WTC11 (cell line): ENCODE measurements at regions not wholly inside any gene's neighbourhood (a gene's known extent, or its start where the extent isn't known, plus 50 kb on each side); places are given as distances from the start of the nearest gene placed in this dataset.

Experiments used
- ATAC-seq: fragments of 200-7000 bp; cut with Tn5 transposase; 2 replicates; pipeline ENCODE4 v1.10.0; 2021; ENCODE audit warnings: mild to moderate bottlenecking, moderate library complexity
- CTCF ChIA-PET: fragments of 300-600 bp; sonication (Branson Sonifier 250); formaldehyde crosslinking; loops from one replicate; lab custom pipeline; 2021; ENCODE audit warnings: antibody characterized with exemption; lab: Charles Lee
- POLR2A ChIA-PET: fragments of 350-600 bp; sonication (Branson Sonifier 250); formaldehyde crosslinking; loops from one replicate; lab custom pipeline; 2021; ENCODE audit warnings: antibody characterized with exemption; lab: Charles Lee
- DNase-seq: peaks from one replicate; pipeline ENCODE4 v3.0.0; 2021; ENCODE audit warnings: low spot score
- H3K27ac Mint-ChIP-seq: 2 replicates; pipeline ENCODE4 v1.8.0; 2021; ENCODE audit warnings: mixed read lengths
- H3K27me3 Mint-ChIP-seq: 2 replicates; pipeline ENCODE4 v1.8.0; 2021; ENCODE audit warnings: low read depth, mild to moderate bottlenecking, moderate library complexity, mixed read lengths
- H3K36me3 Mint-ChIP-seq: 2 replicates; pipeline ENCODE4 v1.8.0; 2021; ENCODE audit warnings: mixed read lengths
- H3K4me1 Mint-ChIP-seq: 2 replicates; pipeline ENCODE4 v1.8.0; 2022; ENCODE audit warnings: mixed read lengths
- H3K4me3 Mint-ChIP-seq: 2 replicates; pipeline ENCODE4 v1.8.0; 2021; ENCODE audit warnings: mild to moderate bottlenecking, moderate library complexity, mixed read lengths
- H3K9me3 Mint-ChIP-seq: 2 replicates; pipeline ENCODE4 v1.8.0; 2021; ENCODE audit warnings: mixed read lengths
- ATF6 ChIP-seq: sonication (generic); formaldehyde crosslinking; IDR thresholded peaks from 2 replicates; pipeline ENCODE4 v1.8.1; 2023; ENCODE audit warnings: mild to moderate bottlenecking, missing genetic modification reagents
- CREM ChIP-seq: sonication (generic); formaldehyde crosslinking; IDR thresholded peaks from 2 replicates; pipeline ENCODE4 v1.8.1; 2022; ENCODE audit warnings: mild to moderate bottlenecking, missing genetic modification reagents, moderate library complexity
- ELF4 ChIP-seq: sonication (generic); formaldehyde crosslinking; IDR thresholded peaks from 2 replicates; pipeline ENCODE4 v1.8.1; 2022; ENCODE audit warnings: low read depth, mild to moderate bottlenecking, moderate library complexity, missing genetic modification reagents
- ERG ChIP-seq: fragments of 250-450 bp; sonication (Bioruptor Pico); IDR thresholded peaks from 2 replicates; pipeline ENCODE4 v1.8.0; 2021; ENCODE audit warnings: mild to moderate bottlenecking
- IRF2 ChIP-seq: sonication (generic); formaldehyde crosslinking; IDR thresholded peaks from 2 replicates; pipeline ENCODE4 v1.8.0; 2022; ENCODE audit warnings: low read depth, missing genetic modification reagents, borderline replicate concordance
- MAX ChIP-seq: sonication (generic); formaldehyde crosslinking; IDR thresholded peaks from 2 replicates; pipeline ENCODE4 v1.8.0; 2022; ENCODE audit warnings: mild to moderate bottlenecking, missing genetic modification reagents
- NR1H2 ChIP-seq: sonication (generic); formaldehyde crosslinking; IDR thresholded peaks from 2 replicates; pipeline ENCODE4 v1.9.0; 2021; ENCODE audit warnings: mild to moderate bottlenecking, moderate library complexity, missing genetic modification reagents
- NR3C1 ChIP-seq: sonication (generic); formaldehyde crosslinking; conservative IDR thresholded peaks from 2 replicates; pipeline ENCODE4 v1.8.1; 2023; ENCODE audit warnings: low read depth, mild to moderate bottlenecking, missing genetic modification reagents
- RELA ChIP-seq: sonication (generic); formaldehyde crosslinking; IDR thresholded peaks from 2 replicates; pipeline ENCODE4 v1.8.1; 2022; ENCODE audit warnings: missing genetic modification reagents, mild to moderate bottlenecking, borderline replicate concordance
- RORB ChIP-seq: fragments of 250-450 bp; sonication (Bioruptor Pico); IDR thresholded peaks from 2 replicates; pipeline ENCODE4 v1.9.0; 2021; ENCODE audit warnings: mild to moderate bottlenecking
- SMAD4 ChIP-seq: sonication (generic); formaldehyde crosslinking; IDR thresholded peaks from 2 replicates; pipeline ENCODE4 v1.8.0; 2022; ENCODE audit warnings: mild to moderate bottlenecking, missing genetic modification reagents
- SP1 ChIP-seq: sonication (generic); formaldehyde crosslinking; conservative IDR thresholded peaks from 2 replicates; pipeline ENCODE4 v1.8.1; 2022; ENCODE audit warnings: missing genetic modification reagents
- TEAD1 ChIP-seq: sonication (generic); formaldehyde crosslinking; IDR thresholded peaks from 2 replicates; pipeline ENCODE4 v1.8.0; 2022; ENCODE audit warnings: mild to moderate bottlenecking, missing genetic modification reagents
- ZMAT4 ChIP-seq: fragments of 250-450 bp; sonication (Bioruptor Pico); IDR thresholded peaks from 2 replicates; pipeline ENCODE4 v1.9.0; 2021; ENCODE audit warnings: mild to moderate bottlenecking
- ZNF219 ChIP-seq: sonication (generic); formaldehyde crosslinking; IDR thresholded peaks from 2 replicates; pipeline ENCODE4 v1.8.0; 2023; ENCODE audit warnings: missing genetic modification reagents, mild to moderate bottlenecking, borderline replicate concordance
- ZNF232 ChIP-seq: sonication (generic); formaldehyde crosslinking; IDR thresholded peaks from 2 replicates; pipeline ENCODE4 v1.8.0; 2022; ENCODE audit warnings: mild to moderate bottlenecking, missing genetic modification reagents
- TF ChIP-seq, protein P1 (sequence below): sonication (generic); formaldehyde crosslinking; IDR thresholded peaks from 2 replicates; pipeline ENCODE4 v1.8.1; 2022; ENCODE audit warnings: mild to moderate bottlenecking, missing genetic modification reagents, moderate library complexity, borderline replicate concordance
- TF ChIP-seq, protein P2 (sequence below): sonication (generic); formaldehyde crosslinking; IDR thresholded peaks from 2 replicates; pipeline ENCODE4 v1.8.0; 2022; ENCODE audit warnings: mild to moderate bottlenecking, missing genetic modification reagents
- TF ChIP-seq, protein P3 (sequence below): sonication (generic); formaldehyde crosslinking; IDR thresholded peaks from 2 replicates; pipeline ENCODE4 v1.8.1; 2022; ENCODE audit warnings: missing genetic modification reagents, borderline replicate concordance
- TF ChIP-seq, protein P4 (sequence below): sonication (generic); formaldehyde crosslinking; IDR thresholded peaks from 2 replicates; pipeline ENCODE4 v1.8.1; 2023; ENCODE audit warnings: mild to moderate bottlenecking, missing genetic modification reagents, moderate library complexity

DNA sequence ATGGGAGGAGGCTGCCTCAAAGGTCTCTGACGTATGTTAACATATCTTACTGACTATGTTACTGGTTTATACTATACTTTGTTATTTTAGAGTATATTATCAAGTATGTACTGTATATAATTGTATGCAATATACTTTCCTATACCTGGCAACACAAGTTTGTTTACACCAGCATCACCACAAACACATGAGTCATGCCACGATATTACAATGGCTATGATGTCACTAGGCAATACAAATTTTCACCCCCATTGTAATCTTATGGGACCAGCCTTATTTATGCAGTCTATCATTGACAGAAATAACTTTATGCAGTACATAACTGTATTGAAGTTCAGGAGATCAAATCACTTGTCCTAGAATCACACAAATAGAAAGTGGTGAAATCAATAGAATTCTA is 329.9 kb upstream of the SLC7A11 start (continued):
- TF ChIP-seq, protein P1, sequence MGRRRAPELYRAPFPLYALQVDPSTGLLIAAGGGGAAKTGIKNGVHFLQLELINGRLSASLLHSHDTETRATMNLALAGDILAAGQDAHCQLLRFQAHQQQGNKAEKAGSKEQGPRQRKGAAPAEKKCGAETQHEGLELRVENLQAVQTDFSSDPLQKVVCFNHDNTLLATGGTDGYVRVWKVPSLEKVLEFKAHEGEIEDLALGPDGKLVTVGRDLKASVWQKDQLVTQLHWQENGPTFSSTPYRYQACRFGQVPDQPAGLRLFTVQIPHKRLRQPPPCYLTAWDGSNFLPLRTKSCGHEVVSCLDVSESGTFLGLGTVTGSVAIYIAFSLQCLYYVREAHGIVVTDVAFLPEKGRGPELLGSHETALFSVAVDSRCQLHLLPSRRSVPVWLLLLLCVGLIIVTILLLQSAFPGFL (CRISPR knock-in tag): no peak
- no peak for TF ChIP-seq TEAD1 (CRISPR knock-in tag)
- TF ChIP-seq, protein P2, sequence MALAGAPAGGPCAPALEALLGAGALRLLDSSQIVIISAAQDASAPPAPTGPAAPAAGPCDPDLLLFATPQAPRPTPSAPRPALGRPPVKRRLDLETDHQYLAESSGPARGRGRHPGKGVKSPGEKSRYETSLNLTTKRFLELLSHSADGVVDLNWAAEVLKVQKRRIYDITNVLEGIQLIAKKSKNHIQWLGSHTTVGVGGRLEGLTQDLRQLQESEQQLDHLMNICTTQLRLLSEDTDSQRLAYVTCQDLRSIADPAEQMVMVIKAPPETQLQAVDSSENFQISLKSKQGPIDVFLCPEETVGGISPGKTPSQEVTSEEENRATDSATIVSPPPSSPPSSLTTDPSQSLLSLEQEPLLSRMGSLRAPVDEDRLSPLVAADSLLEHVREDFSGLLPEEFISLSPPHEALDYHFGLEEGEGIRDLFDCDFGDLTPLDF: no peak
- TF ChIP-seq ATF6: no peak
- TF ChIP-seq ELF4 (CRISPR knock-in tag): no peak

- DNase-seq: no peak
- no peak overlapping the region for H3K27ac Mint-ChIP-seq
- no peak for TF ChIP-seq CREM (CRISPR knock-in tag)
- TF ChIP-seq, protein P3, sequence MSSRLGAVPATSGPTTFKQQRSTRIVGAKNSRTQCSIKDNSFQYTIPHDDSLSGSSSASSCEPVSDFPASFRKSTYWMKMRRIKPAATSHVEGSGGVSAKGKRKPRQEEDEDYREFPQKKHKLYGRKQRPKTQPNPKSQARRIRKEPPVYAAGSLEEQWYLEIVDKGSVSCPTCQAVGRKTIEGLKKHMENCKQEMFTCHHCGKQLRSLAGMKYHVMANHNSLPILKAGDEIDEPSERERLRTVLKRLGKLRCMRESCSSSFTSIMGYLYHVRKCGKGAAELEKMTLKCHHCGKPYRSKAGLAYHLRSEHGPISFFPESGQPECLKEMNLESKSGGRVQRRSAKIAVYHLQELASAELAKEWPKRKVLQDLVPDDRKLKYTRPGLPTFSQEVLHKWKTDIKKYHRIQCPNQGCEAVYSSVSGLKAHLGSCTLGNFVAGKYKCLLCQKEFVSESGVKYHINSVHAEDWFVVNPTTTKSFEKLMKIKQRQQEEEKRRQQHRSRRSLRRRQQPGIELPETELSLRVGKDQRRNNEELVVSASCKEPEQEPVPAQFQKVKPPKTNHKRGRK (CRISPR knock-in tag): no peak
- no peak for TF ChIP-seq ZNF219 (CRISPR knock-in tag)
- TF ChIP-seq, protein P2: no peak
- no peak for TF ChIP-seq IRF2 (CRISPR knock-in tag)
- H3K4me3 Mint-ChIP-seq: no peak overlapping the region
- H3K9me3 Mint-ChIP-seq: no peaks in the 10 kb centered on the region
- H3K27me3 Mint-ChIP-seq: no peaks in the 10 kb centered on the region
- ATAC-seq: no peak
- no peaks in the 10 kb centered on the region for H3K36me3 Mint-ChIP-seq
- H3K4me1 Mint-ChIP-seq: 0 out of 2 replicates have a peak, but pooled peaks cover 1% of the 10 kb centered on the region
- CTCF ChIA-PET: interaction anchor here (1.7 kb wide), 1 partner anchor 10 kb away, joined by 9 read pairs; no protein-coding TSS in a partner anchor
- POLR2A ChIA-PET: no interaction called here
These were observed 325.5 kb upstream of the SLC7A11 start for GRCh38 chr4:138567696-138568095.

GRCh38 chr4:138565576-138565975 is 323.4 kb upstream of the SLC7A11 start:
- Mint-ChIP-seq H3K9me3 (no peaks in the 10 kb centered on the region), H3K27me3 (peaks cover 3% of the 10 kb centered on the region), H3K27ac (no peak overlapping the region), H3K4me3 (no peak overlapping the region), H3K36me3 (no peaks in the 10 kb centered on the region), H3K4me1 (0 out of 2 replicates have a peak, but pooled peaks cover 6% of the 10 kb centered on the region)
- ATAC-seq (no peak), DNase-seq (no peak)
- POLR2A ChIA-PET: no interaction called here
- CTCF ChIA-PET: no interaction called here
- TF ChIP-seq NR3C1 (CRISPR knock-in tag) (no peak), ZNF232 (no peak), RELA (CRISPR knock-in tag) (no peak), ZMAT4 (CRISPR knock-in tag) (no peak), SMAD4 (CRISPR knock-in tag) (no peak), SP1 (CRISPR knock-in tag) (no peak), ERG (CRISPR knock-in tag) (no peak), MAX (CRISPR knock-in tag) (no peak), NR1H2 (CRISPR knock-in tag) (no peak), RORB (CRISPR knock-in tag) (no peak)
- TF ChIP-seq, protein P3 (CRISPR knock-in tag): no peak
- TF ChIP-seq, protein P4, sequence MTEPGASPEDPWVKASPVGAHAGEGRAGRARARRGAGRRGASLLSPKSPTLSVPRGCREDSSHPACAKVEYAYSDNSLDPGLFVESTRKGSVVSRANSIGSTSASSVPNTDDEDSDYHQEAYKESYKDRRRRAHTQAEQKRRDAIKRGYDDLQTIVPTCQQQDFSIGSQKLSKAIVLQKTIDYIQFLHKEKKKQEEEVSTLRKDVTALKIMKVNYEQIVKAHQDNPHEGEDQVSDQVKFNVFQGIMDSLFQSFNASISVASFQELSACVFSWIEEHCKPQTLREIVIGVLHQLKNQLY (CRISPR knock-in tag): no peak
- TF ChIP-seq, protein P1 (CRISPR knock-in tag): no peak
